ENCODE measurements at regions not wholly inside any gene's neighbourhood (a gene's known extent, or its start where the extent isn't known, plus 50 kb on each side); places are given as distances from the start of the nearest gene placed in this dataset.

- no peak for TF ChIP-seq CTCF (IDR thresholded peaks at IDR 0.05; ENCODE audit: low read depth, low read length, missing input control)
- no peak for TF ChIP-seq GABPA (IDR thresholded peaks at IDR 0.05 in 1 of 2, conservative IDR thresholded peaks at IDR 0.05 in 1 of 2)
Measured at GRCh38 chr11:71075116-71075720, 177.2 kb downstream of the SHANK2 start.

All from liver (tissue), 3 donors.